ENCODE measurements at regions not wholly inside any gene's neighbourhood (a gene's known extent, or its start where the extent isn't known, plus 50 kb on each side); places are given as distances from the start of the nearest gene placed in this dataset.
A peak's percentile ranks its signal among the peaks of the same experiment; 100 is the strongest.
"Not testable (repeated sequence)": the region's sequence is repeated elsewhere in the genome, so short reads cannot be mapped to it uniquely, and the experiment has no call there.

DNA sequence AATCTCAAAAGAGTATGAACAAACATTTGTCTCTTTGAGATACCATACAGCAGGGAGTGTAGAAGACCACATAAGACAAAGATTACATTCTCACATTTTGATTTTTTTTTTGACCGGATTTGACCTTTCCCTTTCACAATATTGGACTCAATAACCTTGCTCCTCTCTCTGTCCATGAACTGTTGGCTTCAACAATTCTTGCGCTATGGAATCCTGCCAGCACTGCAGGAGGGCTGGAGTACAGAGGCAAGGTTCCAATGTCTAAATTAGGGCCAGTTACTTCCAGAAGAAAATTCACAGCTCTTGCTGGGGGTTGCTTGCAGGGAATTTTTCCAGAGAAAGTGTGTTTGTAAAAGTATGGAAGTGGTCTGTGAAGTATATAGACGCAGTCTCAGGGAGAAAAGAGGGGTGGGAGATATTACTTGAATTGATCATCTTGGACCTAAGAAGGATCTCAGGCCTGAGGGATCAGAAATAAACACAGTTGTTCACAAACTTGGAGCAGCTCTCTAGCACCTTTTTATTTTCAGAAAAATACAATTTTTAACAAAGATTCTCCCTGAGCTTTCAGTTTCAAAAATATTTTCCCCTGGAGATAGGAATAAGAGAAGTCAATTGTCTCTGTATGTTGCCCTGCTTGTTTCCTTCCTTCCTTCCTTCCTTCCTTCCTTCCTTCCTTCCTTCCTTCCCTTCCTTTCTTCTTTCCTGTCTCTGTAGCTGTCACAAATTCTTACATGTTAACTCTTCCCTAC, 765.9 kb downstream of the BCKDHB start:
- peak; percentile 42 for DNase-seq

DNA sequence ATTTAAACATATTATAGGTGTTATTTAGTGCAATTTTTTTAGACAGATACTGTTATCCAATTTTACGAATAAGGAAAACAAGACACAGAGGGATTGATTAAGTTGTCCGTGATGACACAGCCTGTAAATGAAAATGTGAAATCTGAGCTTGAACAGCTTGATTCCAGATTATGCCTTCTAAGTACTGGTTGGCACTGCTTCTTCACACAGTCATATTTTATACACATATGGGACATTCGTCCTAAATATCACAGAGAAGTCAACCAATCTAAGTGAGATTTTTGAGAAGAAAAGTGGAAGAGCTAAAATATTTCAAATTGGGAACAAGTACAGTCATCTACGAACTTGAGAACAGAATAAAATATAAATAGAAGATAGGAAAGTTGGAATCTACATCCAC, 756.3 kb downstream of the BCKDHB start:
- no peak for DNase-seq

DNA sequence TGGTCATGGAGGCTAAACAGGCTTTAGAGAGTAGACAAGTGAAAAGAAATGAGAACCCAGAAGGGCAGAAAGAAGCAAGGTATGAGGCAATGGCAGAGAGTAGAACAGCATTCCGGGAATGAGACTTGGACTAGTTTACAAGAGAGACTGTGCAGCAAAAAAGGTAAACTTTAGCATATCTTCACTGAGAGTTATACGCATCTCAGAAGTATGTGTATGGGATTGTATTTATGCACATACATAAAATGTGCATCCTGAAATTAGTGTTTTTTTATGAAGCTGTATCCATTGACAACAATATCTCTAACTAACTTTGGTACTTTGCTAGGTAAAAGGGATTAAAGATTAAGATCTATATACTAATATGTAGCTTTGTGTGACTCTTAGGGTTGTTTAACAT, 753.6 kb downstream of the BCKDHB start:
- DNase-seq: no peak

DNA sequence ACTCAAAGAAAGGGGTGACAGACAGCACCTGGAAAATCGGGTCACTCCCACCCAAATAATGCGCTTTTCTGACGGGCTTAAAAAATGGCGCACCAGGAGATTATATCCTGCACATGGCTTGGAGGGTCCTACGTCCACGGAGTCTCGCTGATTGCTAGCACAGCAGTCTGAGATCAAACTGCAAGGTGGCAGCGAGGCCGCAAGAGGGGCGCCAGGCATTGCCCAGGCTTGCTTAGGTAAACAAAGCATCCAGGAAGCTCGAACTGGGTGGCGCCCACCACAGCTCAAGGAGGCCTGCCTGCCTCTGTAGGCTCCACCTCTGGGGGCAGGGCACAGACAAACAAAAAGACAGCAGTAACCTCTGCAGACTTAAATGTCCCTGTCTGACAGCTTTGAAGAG, 741.5 kb downstream of the BCKDHB start:
- not testable (repeated sequence) for DNase-seq

DNA sequence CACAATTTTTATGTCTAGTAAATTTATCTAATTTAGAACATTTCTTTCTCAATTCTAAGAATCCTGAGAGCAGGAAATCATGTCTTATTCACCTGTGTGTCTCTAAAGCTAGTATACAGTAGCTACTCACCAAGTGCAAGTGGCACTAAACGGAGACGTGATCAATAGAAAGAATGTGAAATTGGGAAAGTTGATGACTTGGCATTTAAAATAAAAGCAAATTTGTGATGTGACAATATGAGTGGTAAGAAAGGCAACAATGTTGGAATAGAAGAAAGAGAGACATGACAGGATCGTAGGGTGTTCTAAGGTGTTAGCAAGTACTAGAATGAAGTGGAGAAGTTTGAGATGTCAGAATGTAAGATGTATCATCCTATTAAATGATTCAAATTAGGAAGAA, 725.9 kb downstream of the BCKDHB start:
- no peak for DNase-seq

DNA sequence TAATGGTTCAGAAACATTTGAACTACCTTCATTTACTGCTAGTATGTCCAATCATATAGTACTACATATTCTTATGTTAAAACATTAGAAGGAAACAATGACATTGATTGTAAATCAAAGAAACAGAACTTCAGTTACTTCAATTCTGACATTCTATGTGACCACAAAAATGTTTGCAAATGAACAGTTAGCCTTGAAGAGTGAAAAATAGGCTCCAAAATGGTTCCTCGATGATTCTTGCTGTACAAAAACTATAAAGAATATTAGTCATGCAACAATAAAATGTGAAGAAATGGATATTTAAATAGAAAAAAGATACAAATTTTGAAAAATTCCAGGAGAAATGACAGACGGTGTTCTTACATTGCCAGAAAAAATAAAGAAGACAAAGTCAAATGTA, 686.9 kb downstream of the BCKDHB start:
- peak; percentile 77 for DNase-seq

DNA sequence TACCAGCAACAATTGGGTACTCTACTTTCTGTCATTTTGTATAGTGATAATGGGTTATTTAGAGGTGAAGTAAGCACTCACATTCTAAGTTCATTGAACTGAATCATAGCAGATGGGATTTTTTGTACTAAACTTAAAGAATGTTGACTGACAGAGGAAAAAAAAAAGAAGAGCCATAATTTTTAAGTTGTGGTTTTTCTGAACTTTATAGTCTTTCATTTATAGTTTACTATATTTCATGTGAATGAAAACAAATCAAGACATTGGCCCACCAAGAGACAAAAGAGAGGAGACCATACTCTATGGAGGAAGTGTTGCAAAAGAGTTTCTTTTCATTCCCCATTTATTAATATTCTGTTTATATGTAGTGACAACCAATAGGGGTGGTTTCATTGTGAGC, 685.7 kb downstream of the BCKDHB start:
- peak; percentile 72 for DNase-seq

DNA sequence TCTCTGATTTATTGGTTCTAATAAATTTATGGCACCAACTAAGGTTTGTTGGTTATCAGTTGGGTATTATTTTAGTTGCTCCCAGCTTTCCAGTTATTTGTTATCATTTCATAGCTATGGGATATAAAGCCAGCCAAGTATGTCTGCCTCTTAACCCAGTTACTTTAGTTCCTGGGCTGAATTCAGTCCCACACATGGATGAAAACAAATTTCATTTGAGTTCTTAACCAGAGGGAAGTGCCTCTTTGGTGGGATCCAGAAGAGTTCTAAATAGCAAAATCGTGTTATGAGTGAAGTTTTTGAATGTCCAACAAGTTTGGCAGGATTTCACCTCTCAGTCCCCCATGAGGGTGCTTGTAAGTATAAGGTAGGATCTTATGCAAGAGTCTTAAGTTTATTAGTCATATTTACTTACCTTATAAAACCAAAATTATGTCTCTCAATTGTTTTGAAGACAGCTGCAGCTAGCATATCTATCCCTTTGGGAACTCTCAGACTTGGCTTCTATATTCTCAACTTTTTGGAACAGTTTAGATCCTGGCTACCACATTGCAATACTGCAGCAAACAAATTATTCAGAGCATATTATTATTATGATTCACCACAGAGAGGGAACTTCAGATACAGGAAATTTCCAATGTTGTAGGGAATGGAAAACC, 683.6 kb downstream of the BCKDHB start:
- DNase-seq: peak; percentile 80

DNA sequence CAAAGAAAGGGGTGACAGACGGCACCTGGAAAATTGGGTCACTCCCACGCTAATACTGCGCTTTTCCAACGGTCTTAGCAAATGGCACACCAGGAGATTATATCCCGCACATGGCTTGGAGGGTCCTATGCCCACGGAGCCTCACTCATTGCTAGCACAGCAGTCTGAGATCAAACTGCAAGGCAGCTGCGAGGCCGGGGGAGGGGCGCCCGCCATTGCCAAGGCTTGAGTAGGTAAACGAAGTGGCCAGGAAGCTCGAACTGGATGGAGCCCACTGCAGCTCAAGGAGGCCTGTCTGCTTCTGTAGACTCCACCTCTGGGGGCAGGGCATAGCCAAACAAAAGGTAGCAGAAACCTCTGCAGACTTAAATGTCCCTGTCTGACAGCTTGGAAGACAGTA, 676.8 kb downstream of the BCKDHB start:
- DNase-seq: not testable (repeated sequence)

DNA sequence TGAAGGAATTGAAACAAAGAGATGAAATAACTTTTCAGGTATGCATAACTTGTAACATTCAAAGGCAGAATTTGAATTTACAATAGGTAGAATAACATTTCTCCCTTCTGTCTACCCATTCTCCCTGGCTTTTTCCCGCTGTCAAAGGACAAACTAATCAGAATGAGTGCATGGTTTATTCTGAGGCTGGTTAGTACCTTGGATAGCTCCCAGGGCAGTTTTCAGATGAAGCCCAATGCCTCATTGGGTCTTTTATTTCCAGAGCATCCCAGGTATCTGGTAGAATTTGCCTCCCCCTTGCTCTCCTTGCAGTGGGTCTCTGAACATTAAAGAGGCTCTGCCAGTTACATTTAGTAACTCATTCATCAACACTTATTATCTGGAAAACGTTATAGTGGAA, 665.5 kb downstream of the BCKDHB start:
- DNase-seq: peak; percentile 49

DNA sequence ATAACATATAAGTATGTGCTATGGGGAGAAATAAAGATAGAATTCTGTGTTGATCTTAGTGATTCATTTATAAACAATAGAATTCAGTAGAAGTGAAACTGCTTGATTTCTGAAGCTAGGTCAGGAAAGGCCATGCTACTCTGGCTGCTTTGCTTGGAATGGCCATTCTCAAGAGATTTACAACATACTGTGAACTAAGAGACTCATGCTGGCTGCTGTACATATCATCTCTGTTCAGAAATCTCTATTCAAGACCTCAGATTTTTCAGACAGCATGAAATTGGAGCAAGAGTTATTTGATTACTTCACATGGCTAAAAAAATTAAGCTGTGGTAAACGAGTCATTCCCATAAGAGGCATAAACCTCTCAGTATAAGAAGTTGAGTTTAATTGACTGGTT, 662.6 kb downstream of the BCKDHB start:
- peak; percentile 89 for DNase-seq

DNA sequence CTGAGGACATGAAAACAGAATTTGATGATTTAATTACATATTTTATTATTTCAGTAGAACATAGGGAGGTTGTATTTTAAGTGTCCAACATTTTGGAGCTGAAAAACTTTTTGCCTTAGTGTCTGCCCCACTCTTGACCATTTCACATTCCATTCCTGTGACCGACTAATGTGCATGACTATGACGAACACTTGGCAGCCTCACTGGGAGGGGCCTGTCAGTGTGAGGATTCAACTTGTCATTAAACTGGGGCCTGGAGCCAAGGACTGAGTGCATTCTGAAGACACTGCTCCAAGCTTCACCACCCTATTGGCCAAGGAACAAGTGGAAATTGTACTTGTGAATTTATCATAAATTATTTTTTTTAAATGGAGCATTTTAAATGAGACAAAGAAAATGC, 661.3 kb downstream of the BCKDHB start:
- peak; percentile 89 for DNase-seq

DNA sequence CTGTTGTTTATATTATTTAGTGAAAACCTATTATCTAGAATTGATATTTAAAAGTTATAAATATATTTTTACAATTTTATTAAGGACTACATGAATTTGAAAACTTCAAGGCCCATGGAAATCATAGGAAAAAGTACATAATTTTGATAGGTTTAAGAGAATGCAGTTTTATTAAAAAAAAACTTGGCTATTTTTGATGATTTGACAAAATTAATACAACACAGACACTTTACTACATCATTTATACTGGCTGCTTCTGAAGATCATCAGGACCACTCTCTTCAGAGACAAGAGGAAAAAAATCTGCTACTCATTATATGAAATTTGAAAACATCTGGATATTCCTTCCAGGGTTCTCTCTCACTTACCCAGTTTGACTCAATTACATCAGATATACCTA, 637.7 kb downstream of the BCKDHB start:
- DNase-seq: no peak

DNA sequence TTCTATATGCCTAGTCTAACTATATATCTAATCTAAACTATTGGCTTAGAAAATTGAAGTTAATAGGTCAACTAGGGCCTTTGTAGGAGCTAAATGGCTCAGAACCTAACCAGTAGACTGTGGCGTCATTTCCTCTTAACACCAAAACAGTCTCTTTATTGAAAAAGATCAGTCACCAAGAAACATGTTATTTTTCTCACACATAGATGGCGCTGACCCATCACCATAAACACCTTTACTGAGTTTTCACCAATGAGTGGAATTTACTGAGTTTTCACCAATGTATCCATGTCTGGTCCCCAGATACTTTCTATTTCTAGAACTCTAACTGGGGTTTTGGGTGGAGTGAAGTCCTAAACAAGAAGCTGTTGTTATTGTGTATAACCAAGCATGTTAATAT, 636.0 kb downstream of the BCKDHB start:
- peak; percentile 60 for DNase-seq

DNA sequence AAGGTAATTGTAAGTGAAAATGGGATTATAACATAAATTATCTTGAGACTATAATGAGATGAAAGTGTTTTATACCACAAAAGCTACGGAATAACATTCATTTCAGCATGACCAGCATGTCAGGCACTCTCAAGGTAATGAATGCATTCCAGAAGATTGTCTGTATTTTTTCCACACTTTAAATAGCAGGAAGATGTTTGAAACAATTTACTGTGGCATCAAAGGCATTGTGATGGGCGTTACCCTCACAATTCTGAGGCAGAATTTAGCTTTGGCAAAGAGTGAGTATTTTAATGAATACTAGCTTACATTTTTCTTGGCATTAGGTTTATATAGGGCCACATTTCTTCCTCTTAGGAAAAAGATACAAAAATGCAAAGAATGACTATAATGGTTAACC, 627.2 kb downstream of the BCKDHB start:
- peak; percentile 48 for DNase-seq

DNA sequence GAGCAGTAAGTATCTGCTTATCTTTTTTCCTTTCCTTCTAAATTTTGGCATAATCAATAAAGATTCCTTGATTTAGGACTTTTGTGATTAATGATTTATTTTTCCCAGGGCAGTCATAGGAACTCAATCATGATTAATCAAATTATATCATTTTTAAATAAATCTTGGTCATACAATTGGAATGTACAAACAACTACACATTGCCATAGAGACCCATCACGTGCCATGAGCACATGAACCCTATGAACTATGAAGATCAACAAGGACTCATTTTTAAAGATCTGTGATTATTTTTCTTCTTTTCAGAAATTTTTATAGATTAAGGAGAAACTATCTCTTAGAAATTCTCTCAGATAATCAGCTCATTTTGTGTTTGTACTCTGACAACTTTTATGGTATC, 622.4 kb downstream of the BCKDHB start:
- DNase-seq: no peak

DNA sequence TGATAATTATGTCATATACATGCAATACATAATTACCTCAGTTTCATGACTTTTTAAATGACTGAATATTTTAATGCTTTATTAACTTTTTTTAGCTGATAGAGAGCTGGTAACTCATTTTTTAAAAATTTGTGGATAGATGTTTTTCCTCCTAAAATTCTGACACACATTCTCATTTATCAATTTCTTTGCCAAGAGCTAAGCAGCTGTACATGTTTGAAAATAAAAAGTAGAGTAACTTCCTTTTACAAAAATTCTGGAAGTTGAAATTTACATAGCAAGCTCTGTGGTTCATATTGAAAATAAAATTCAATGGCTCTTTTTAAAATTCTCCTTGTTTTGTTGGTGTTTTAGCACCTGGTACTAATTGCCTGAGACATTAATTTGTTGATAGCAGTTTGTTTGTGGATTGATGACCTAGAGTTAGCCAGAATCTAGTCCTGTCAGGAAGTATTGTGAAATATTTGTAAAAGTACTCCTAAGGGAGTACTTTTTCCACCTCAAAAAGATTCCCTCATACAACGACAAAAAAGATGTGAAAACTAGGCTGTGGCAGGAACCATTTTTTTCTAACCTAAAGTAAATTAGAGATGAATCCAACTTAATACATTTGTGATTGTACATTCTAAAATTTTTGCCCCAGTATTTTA, 621.8 kb downstream of the BCKDHB start:
- DNase-seq: peak; percentile 31

DNA sequence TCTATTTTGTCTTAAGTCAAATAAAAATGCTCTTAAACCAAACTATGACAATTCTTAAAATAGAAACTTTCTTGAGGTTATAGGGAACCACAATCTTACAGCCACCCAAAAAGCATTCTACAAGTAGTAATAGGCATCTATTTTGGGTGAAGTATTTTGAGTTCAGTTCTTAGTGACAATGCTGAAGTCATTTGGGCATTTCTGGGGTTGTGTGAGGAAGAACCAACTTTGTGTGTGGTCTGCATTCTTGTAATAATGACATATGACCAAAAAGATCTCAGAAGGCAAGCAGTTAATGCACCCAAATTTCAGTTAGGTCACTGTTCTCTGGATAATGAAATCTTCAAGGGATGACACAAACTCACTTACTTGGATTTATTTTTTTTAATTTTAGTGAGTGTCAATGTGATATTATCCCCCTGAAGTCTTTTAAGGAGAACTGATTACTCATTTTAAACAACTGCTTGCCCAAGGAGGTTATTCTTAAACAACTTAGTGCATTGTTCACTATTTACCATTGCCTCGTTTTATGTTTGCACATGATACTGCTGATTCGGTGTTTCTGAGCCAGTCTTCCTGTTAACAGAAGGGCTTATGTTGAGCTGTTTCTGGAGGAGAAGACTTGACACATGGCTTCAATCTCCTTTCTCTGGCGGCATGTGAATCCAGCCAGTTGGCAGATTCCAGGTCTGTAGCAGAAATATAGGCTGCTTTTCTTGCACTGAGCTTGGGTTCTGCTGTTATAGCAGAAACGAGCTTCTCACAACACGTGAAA, 618.9 kb downstream of the BCKDHB start:
- DNase-seq: peak; percentile 85

DNA sequence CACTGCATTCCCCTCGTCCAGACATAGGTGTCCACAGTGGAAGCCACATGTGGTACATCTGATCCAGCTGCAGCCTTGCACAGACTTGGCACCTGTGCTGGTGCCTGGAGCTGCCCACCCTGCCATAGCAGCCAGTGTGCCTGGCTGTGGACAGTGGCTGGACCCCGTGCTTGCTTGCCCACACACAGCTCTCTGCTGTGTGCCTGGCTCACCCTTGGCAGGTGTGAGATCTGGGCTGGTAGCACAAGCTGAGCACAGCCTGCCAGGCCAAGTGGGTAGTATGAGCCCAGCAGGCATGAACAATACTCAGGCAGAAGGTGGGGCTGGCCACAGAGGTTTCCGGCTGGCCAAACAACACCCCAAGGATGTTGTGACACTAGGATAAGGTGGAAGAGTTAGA, 614.4 kb downstream of the BCKDHB start:
- DNase-seq: no peak

DNA sequence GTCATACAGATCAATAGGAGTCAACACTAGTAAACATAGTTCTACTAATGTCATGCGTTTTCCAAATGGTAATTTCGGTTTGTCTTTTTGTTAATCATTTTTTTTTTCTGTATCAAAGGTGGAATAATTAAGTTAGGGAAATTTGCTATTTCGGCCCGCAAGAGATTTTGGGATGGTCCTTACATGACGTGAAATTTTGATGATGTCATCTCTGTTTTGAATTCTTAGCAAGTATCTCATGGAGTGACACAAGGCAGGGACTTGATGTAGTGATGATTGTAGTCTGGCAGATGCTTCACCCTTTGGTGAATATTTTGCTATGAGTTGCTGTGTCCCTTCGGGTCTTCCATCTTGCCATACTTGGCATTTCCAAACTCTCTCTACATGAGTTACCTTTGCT, 608.0 kb downstream of the BCKDHB start:
- DNase-seq: no peak

DNA sequence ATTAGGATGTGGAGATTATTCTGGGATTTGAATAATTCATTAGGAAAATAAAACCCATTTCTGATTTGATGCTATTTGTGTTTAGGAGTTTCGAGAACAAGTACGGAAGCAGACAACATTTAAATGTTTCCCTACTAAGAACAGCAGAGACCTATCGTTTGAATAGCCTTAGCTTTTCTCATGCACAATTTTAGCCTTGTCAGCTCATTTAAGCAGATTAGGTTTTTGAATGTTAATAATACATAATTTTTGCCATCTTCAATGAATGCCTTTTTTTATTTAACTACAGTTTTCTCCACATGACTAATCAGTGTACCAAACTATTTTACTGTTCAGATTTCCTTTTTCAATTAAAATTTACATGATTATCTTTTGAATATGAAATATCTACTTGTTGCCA, 592.0 kb downstream of the BCKDHB start:
- no peak for DNase-seq

DNA sequence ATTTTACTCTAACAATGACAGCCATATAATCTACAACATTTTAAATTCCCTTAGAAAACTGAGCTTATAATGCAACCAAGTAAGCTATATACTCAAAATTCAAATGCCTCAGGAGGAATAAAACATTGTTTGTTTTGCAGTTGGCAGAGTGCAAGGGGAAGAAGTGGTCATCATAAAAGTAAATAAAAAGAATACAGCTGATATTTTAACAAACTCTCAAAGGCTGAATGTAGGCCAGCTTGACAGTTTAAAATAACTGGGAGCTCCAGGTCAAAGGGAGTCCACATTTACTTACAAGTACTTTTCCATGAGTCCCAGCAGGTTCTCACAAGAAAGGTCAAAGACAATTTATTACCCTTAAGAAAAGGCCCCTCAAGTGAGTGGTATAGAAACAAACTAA, 589.8 kb downstream of the BCKDHB start:
- no peak for DNase-seq

DNA sequence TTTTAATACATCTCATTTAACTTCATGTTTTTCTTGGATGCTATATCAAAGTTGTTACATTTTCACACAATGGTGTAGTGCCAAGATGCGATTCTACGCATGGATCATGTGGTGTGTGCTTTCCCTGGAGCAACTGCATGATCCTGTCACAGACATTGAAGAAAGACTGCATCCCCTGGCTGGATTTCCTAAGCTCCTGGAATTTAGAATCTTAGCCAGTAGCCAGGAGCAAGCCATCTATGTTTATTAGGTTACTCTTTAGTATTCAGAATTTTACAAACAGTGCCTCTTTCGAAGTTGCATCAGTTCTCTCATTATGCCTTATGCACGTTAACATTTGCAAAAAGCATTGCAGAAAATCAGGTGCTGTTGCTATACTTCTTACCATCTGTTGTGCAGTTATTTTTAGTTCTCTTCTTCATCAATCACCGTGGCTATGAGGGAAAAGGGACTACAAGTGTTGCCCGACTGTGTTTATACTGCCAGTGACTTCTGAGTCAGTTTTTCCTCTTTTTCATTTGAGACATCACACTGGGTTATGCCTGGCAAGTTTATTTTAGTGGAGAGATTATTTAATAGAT, 584.2 kb downstream of the BCKDHB start:
- peak; percentile 4 for DNase-seq
